ENCODE measurements at regions not wholly inside any gene's neighbourhood (a gene's known extent, or its start where the extent isn't known, plus 50 kb on each side); places are given as distances from the start of the nearest gene placed in this dataset.
"Not testable (repeated sequence)": the region's sequence is repeated elsewhere in the genome, so short reads cannot be mapped to it uniquely, and the experiment has no call there.

GRCh38 chr13:62194371-62194770 lies 778.7 kb upstream of the PCDH20 start:
- DNase-seq (ENCODE audit: low spot score) = no peak

- DNase-seq (ENCODE audit: low spot score) = no peak
Measured at GRCh38 chr13:62193919-62194318, 778.3 kb upstream of the PCDH20 start.

DNA sequence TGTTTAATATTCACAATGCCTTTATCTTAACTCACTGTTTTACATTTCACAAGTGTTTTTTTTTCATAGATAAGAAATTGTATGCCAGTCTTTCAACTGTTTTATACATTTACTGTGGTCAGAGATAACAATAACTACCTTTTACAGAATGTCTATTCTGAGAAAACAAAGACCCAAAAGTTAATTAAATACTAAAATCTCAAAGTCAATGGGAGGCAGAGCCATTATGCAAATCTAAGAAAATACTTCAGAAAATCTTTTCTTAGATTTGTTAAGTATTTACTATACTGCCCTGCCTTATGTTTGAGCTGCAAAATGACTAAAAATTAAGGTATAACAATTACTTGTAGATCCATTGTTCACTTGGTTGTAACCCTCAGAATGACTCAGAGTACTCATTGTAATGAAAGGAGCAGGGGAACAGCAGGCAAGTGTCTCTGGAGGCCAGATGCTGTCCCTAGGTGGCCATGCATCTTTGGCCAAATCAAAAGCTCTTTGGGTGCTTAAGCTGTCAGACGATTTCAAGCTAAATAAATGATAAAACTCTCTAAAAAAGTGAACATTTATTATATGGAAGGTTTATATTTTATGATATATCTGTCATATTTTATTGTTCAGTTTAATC lies 770.1 kb upstream of the PCDH20 start:
- DNase-seq (ENCODE audit: low spot score) = no peak

DNA sequence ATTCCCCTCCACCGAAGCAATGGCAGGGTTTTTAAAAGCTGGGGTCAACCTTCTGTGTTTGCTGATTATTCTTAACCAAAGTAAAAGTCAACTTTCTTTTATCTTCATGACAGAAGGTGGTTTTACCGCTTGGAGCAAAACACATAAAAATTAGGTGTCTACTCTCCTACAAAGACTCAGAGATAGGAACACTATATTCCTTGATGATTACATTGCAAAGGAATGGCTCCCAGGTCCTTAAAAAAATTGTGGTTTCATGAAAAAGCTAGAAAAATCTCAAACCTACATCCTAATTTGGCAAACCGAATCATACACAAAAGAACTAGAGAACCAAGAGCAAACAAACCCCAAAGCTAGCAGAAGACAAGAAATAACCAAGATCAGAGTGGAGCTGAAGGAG lies 760.4 kb upstream of the PCDH20 start:
- no peak for DNase-seq (ENCODE audit: low spot score)

GRCh38 chr13:62173958-62174357 lies 758.3 kb upstream of the PCDH20 start:
- DNase-seq (ENCODE audit: low spot score) = no peak

DNA sequence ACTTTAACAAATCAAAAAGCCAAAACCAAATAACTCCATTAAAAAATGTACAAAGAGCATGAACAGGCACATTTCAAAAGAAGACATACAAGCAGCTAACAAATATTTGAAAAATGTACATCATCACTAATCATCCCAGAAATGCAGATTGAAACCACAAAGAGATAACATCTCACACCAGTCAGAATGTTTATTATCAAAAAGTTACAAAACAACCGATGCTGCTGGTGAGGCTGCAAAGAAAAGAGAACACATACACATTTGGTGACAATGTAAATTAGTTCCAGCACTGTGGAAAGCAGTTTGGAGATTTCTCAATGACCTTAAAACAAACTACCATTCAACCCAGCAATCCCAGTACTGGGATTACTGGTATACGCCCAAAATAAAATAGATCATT lies 756.0 kb upstream of the PCDH20 start:
- no peak for DNase-seq (ENCODE audit: low spot score)

GRCh38 chr13:62168891-62169290 lies 753.2 kb upstream of the PCDH20 start:
- no peak for DNase-seq (ENCODE audit: low spot score)

DNA sequence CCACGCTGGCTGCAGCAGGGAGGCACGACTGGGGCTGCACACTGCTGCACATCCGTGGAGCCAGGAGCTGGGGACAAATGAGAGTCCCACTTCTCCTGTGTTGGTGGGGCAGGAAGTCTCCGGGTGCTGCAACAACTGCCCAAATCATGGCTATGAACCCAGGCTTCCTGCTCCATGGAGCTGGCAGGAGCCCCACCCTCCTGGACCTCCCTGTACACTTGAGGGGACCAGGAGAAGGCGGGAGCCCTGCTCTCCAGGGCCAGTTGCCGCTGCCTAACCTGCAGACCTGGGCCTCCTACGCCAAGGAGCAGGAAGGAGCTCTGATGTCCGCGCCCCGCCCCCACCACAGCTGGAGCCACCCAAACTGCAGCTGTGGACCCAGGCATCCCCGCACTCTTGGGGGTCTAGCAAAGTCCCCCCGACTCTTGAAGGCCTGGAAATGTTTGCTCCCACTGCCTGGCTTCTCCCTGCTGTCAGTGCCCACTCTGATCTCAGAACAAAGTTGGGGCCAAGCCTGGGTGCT lies 752.1 kb upstream of the PCDH20 start:
- DNase-seq (ENCODE audit: low spot score) = no peak

DNA sequence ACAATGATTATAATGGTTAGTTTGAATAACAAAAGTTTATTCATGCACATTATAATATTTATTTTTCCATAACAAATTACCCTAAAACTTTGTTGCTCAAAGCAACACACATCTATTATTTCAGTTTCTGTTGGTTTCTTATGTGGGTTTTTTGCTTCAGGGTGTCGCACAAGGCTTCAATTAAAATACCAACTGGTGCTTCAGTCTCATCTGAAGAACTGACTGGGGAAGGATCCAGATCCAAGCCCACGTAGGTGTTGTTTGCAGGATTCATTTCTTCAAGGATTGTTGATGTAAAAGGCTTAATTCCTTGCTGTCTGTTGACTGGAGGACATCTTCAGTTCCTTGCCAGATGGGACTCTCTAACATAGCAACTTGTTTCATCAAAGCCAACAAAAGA lies 747.2 kb upstream of the PCDH20 start:
- DNase-seq (ENCODE audit: low spot score) = no peak

- no peak for DNase-seq (ENCODE audit: low spot score)
Measured at GRCh38 chr13:62158520-62158919, 742.9 kb upstream of the PCDH20 start.

- not testable (repeated sequence) for DNase-seq (ENCODE audit: low spot score)
Measured at GRCh38 chr13:62151724-62152123, 736.1 kb upstream of the PCDH20 start.

DNA sequence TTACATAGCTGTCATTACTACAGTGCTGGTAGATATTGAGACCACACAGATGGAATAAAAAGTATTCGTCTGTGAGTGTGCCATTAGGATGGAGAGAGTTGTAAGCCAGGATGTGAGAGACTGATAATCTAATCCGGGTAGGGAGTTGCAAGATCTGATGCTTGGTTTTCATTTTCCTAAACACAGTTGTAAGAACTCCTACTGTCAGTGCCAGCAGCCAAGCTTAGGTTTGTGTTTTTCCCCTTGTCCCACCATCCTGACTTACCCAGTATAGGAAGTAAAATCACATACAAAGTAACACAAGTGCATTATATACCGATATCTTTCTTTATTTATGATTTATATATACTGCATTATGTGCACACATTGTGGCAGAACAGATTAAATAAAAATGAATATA lies 726.4 kb upstream of the PCDH20 start:
- DNase-seq (ENCODE audit: low spot score) = no peak

- no peak for DNase-seq (ENCODE audit: low spot score)
Measured at GRCh38 chr13:62139597-62139996, 723.9 kb upstream of the PCDH20 start.

GRCh38 chr13:62137629-62138405 lies 722.2 kb upstream of the PCDH20 start:
- DNase-seq (ENCODE audit: low spot score) = no peak

GRCh38 chr13:62131604-62132003 lies 716.0 kb upstream of the PCDH20 start:
- DNase-seq (ENCODE audit: low spot score) = no peak

DNA sequence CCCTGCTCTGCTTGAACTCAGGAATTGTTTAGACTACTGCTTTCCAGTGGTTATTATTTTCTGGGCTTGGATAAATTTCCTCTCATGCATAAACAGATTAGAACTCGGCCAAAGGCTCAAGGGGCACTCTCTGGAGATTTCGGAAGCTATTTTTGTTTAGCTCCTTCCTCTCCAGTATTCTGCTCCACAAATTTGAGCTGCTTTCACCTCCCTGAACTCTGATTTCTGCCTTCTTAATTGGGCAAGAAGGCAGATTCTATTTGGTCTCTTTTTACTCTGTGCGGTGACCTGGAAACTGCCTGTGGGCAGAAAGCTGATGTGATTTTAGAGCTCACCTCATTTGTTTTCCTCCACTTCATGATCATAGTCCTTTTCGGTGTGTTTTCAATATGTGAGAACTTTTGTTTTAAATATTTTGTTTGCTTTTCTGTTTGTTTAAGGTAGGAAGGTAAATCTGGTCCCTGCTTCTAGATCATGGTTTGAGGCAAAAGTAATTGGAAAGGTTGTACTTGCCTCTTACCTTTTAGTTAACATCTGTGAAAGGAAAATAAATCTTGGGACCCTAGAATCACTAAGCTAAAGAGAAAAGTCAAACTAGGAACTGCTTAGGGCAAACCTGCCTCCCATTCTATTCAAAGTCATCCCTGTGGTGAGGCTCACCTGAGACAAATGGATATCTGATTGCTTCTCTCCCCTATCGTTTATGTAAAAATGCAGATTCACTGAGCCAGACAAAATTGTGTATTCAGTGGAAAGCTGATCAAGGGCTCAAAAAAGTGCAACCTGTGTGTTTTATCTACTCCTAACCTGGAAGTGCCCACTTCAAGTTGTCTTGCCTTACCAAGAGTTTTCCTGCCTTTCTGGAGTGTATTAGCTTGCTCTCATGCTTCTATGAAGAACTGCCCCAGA lies 714.7 kb upstream of the PCDH20 start:
- DNase-seq (ENCODE audit: low spot score) = no peak

GRCh38 chr13:62129000-62129551 lies 713.4 kb upstream of the PCDH20 start:
- DNase-seq (ENCODE audit: low spot score) = no peak

- no peak for DNase-seq (ENCODE audit: low spot score)
Measured at GRCh38 chr13:62126400-62126799, 710.8 kb upstream of the PCDH20 start.

DNA sequence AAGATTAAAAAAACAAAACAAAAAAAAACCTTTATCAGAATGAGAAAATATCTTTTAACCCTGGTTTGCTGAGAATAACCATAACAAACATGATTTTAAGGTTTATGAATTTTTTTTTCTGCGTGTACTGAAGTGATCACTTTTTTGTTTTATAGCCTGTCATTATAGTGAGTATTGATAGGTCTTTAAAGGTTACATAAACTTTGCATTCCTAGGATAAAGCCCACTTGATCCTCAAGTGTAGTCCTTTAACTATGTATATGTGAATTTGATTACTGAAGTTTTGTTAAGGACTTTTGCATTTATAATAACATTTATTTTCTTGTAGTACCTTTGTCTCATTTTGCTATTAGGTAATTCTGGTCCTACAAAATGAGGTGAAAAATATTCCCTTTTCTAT lies 709.8 kb upstream of the PCDH20 start:
- no peak for DNase-seq (ENCODE audit: low spot score)

DNA sequence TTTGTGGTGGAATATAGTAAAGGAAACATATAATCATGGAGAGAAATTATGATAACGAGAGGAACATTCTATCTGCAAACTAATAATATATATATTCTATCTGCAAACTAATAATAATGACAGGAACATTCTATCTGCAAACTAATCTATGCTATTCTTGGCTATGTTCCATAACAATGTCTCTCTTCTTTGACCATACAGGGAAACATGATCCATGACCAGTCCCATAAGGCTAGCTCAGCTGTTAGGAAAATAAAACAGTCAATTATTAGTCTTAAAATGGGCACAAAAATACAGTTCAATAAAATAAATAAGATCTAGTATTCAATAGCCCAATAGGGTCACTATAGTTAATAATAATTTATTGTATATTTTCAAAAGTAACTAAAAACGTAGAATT lies 707.8 kb upstream of the PCDH20 start:
- DNase-seq (ENCODE audit: low spot score) = no peak

- no peak for DNase-seq (ENCODE audit: low spot score)
Measured at GRCh38 chr13:62122434-62122833, 706.8 kb upstream of the PCDH20 start.
